ENCODE measurements at regions not wholly inside any gene's neighbourhood (a gene's known extent, or its start where the extent isn't known, plus 50 kb on each side); places are given as distances from the start of the nearest gene placed in this dataset.
"Not testable (repeated sequence)": the region's sequence is repeated elsewhere in the genome, so short reads cannot be mapped to it uniquely, and the experiment has no call there.

GRCh38 chr9:67362325-67362724 is 370.0 kb upstream of the SPATA31A3 start:
- RAD21 ChIA-PET (ENCODE audit: low non-redundant PET in 1 of 2, low total read pairs in 2 of 2, uncharacterized antibody in 2 of 2, unreplicated experiment in 2 of 2); H3K79me2 ChIP-seq (ENCODE audit: insufficient read depth, low read length); H3K9me2 ChIP-seq (ENCODE audit: insufficient read depth); POLR2A ChIA-PET; ATAC-seq; H3K27ac ChIP-seq (ENCODE audit: low read depth, low read length); H3K27me3 ChIP-seq (ENCODE audit: insufficient read depth, low read length); H3K9ac ChIP-seq (ENCODE audit: low read length); H3K4me1 ChIP-seq (ENCODE audit: control insufficient read depth in 1 of 2, insufficient read depth in 2 of 2, low read length in 2 of 2); H3K36me3 ChIP-seq (ENCODE audit: control insufficient read depth in 1 of 2, insufficient read depth in 2 of 2, low read length in 2 of 2); DNase-seq (ENCODE audit: low read depth, low spot score); BruUV-seq (replicated peaks); H3K9me3 ChIP-seq (ENCODE audit: control insufficient read depth in 1 of 2, insufficient read depth in 1 of 2, low read depth in 1 of 2, low read length in 2 of 2); H2AFZ ChIP-seq (ENCODE audit: low read depth, low read length, poor library complexity, severe bottlenecking); H3K4me3 ChIP-seq (replicated peaks in 1 of 2; ENCODE audit: low read depth in 1 of 2, low read length in 2 of 2); H4K20me1 ChIP-seq (ENCODE audit: insufficient read depth); H3K4me2 ChIP-seq (ENCODE audit: low read length); CTCF ChIA-PET; intact Hi-C loops (cut with micrococcal nuclease): not testable (repeated sequence)

- BruUV-seq (replicated peaks); CTCF ChIA-PET; POLR2A ChIA-PET: not testable (repeated sequence)
Observed at GRCh38 chr9:67353961-67354360, 361.6 kb upstream of the SPATA31A3 start.

GRCh38 chr9:67349424-67349759 is 357.0 kb upstream of the SPATA31A3 start:
- CTCF ChIA-PET; RAD21 ChIA-PET (ENCODE audit: low non-redundant PET in 1 of 2, low total read pairs in 2 of 2, uncharacterized antibody in 2 of 2, unreplicated experiment in 2 of 2); H3K4me1 ChIP-seq (ENCODE audit: control insufficient read depth in 1 of 2, insufficient read depth in 2 of 2, low read length in 2 of 2); H2AFZ ChIP-seq (ENCODE audit: low read depth, low read length, poor library complexity, severe bottlenecking); H3K9ac ChIP-seq (ENCODE audit: low read length); POLR2A ChIA-PET; H3K36me3 ChIP-seq (ENCODE audit: control insufficient read depth in 1 of 2, insufficient read depth in 2 of 2, low read length in 2 of 2); DNase-seq (ENCODE audit: low read depth, low spot score); H3K27ac ChIP-seq (ENCODE audit: low read depth, low read length); BruUV-seq (replicated peaks); H3K4me3 ChIP-seq (replicated peaks in 1 of 2; ENCODE audit: low read depth in 1 of 2, low read length in 2 of 2); H3K9me2 ChIP-seq (ENCODE audit: insufficient read depth); ATAC-seq; H3K79me2 ChIP-seq (ENCODE audit: insufficient read depth, low read length); H3K27me3 ChIP-seq (ENCODE audit: insufficient read depth, low read length); H3K4me2 ChIP-seq (ENCODE audit: low read length); H3K9me3 ChIP-seq (ENCODE audit: control insufficient read depth in 1 of 2, insufficient read depth in 1 of 2, low read depth in 1 of 2, low read length in 2 of 2); intact Hi-C loops (cut with micrococcal nuclease); H4K20me1 ChIP-seq (ENCODE audit: insufficient read depth): not testable (repeated sequence)

More at GRCh38 chr9:67353961-67354360, 361.6 kb upstream of the SPATA31A3 start:
- H3K9me3 ChIP-seq (ENCODE audit: control insufficient read depth in 1 of 2, insufficient read depth in 1 of 2, low read depth in 1 of 2, low read length in 2 of 2); H3K27me3 ChIP-seq (ENCODE audit: insufficient read depth, low read length); H3K4me2 ChIP-seq (ENCODE audit: low read length); H3K36me3 ChIP-seq (ENCODE audit: control insufficient read depth in 1 of 2, insufficient read depth in 2 of 2, low read length in 2 of 2); H3K9me2 ChIP-seq (ENCODE audit: insufficient read depth); RAD21 ChIA-PET (ENCODE audit: low non-redundant PET in 1 of 2, low total read pairs in 2 of 2, uncharacterized antibody in 2 of 2, unreplicated experiment in 2 of 2); H3K79me2 ChIP-seq (ENCODE audit: insufficient read depth, low read length); H4K20me1 ChIP-seq (ENCODE audit: insufficient read depth); H2AFZ ChIP-seq (ENCODE audit: low read depth, low read length, poor library complexity, severe bottlenecking); H3K4me1 ChIP-seq (ENCODE audit: control insufficient read depth in 1 of 2, insufficient read depth in 2 of 2, low read length in 2 of 2); ATAC-seq; intact Hi-C loops (cut with micrococcal nuclease); H3K9ac ChIP-seq (ENCODE audit: low read length); DNase-seq (ENCODE audit: low read depth, low spot score); H3K4me3 ChIP-seq (replicated peaks in 1 of 2; ENCODE audit: low read depth in 1 of 2, low read length in 2 of 2); H3K27ac ChIP-seq (ENCODE audit: low read depth, low read length): not testable (repeated sequence)

- CTCF ChIA-PET; RAD21 ChIA-PET (ENCODE audit: low non-redundant PET in 1 of 2, low total read pairs in 2 of 2, uncharacterized antibody in 2 of 2, unreplicated experiment in 2 of 2); H3K27me3 ChIP-seq (ENCODE audit: insufficient read depth, low read length); H3K4me2 ChIP-seq (ENCODE audit: low read length); BruUV-seq (replicated peaks); POLR2A ChIA-PET; H4K20me1 ChIP-seq (ENCODE audit: insufficient read depth); intact Hi-C loops (cut with micrococcal nuclease); H3K9ac ChIP-seq (ENCODE audit: low read length); H3K4me3 ChIP-seq (replicated peaks in 1 of 2; ENCODE audit: low read depth in 1 of 2, low read length in 2 of 2); H3K4me1 ChIP-seq (ENCODE audit: control insufficient read depth in 1 of 2, insufficient read depth in 2 of 2, low read length in 2 of 2); H3K36me3 ChIP-seq (ENCODE audit: control insufficient read depth in 1 of 2, insufficient read depth in 2 of 2, low read length in 2 of 2); H3K9me2 ChIP-seq (ENCODE audit: insufficient read depth); H3K79me2 ChIP-seq (ENCODE audit: insufficient read depth, low read length); ATAC-seq; H3K27ac ChIP-seq (ENCODE audit: low read depth, low read length); H2AFZ ChIP-seq (ENCODE audit: low read depth, low read length, poor library complexity, severe bottlenecking); H3K9me3 ChIP-seq (ENCODE audit: control insufficient read depth in 1 of 2, insufficient read depth in 1 of 2, low read depth in 1 of 2, low read length in 2 of 2); DNase-seq (ENCODE audit: low read depth, low spot score): not testable (repeated sequence)
Observed at GRCh38 chr9:67348562-67349423, 356.4 kb upstream of the SPATA31A3 start.

All from HCT116 (cell line).